HG02798 (cell line): ENCODE measurements at regions not wholly inside any gene's neighbourhood (a gene's known extent, or its start where the extent isn't known, plus 50 kb on each side); places are given as distances from the start of the nearest gene placed in this dataset.
"Not testable (repeated sequence)": the region's sequence is repeated elsewhere in the genome, so short reads cannot be mapped to it uniquely, and the experiment has no call there.

Source experiments
- ATAC-seq: cut with Tn5 transposase; IDR thresholded peaks from one replicate; pipeline ENCODE4 v1.9.1; 2021; ENCODE audit warnings: mild to moderate bottlenecking; ENCODE audit not compliant: unreplicated experiment, poor library complexity

GRCh38 chr6:72530152-72530551, 91.7 kb upstream of the KCNQ5 start:
- no peak for ATAC-seq

DNA sequence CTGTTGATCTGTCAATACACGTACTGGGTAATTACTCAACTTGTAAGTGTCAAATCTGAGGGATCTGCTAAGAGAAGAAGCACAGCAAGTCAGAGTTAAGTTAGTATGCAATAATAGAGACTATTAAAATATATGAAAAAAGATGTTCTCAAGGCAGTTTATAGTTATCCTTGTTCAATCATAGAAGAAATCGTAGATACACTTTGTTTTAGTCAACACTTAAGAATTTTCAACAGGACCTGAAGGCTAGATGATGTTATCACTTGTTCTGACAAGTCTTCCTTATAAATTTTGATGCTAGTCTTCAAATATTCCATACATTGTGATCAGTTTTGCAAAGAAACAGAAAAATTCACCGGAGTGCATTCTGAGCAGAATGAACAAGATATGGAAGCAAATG, 91.1 kb upstream of the KCNQ5 start:
- no peak for ATAC-seq

- ATAC-seq, result no peak
These were observed 88.3 kb upstream of the KCNQ5 start for GRCh38 chr6:72533606-72534005.

- ATAC-seq, result no peak
These were observed 87.6 kb upstream of the KCNQ5 start for GRCh38 chr6:72534236-72534635.

DNA sequence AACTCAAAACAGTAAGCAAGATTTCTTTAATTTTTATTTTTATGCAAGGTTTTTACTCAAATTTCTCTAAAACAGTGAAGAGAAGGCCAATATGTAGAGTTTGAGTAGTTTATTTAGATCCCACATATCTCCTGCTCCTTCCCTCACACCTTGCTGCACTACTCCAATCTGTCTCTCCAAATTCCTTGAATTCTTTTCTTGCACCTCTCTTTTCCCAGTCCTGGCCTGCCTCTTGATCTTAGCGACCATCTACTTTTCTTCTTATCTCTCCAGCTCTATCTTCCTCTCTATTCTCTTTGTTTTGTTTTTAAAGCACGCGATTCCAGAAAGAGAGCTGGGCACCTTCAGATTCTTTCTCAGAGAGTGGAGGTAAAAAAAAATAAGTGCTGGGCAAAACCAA, 86.7 kb upstream of the KCNQ5 start:
- ATAC-seq, result no peak

GRCh38 chr6:72547020-72547419, 74.8 kb upstream of the KCNQ5 start:
- no peak for ATAC-seq

GRCh38 chr6:72551470-72551869, 70.4 kb upstream of the KCNQ5 start:
- no peak for ATAC-seq

DNA sequence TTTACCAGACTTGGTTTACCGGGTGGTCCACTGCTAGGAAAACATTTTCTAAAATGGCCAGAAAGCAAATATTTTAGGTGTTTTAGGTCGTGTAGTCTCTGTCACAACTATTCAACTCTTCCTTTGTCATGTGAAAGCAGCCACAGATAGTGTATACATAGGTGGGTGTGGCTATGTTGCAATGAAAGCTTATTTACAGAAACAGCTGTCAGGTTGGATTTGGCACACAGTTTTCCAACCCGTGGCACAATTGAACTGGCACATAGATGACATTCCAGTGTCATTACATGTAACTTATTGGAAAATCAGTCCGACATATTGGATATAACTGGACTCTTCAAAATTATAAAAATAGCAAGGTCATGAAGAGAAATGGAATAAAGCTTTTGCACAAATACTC, 68.9 kb upstream of the KCNQ5 start:
- no peak for ATAC-seq

- no peak for ATAC-seq
These were observed 68.0 kb upstream of the KCNQ5 start for GRCh38 chr6:72553531-72554511.

- no peak for ATAC-seq
These were observed 67.1 kb upstream of the KCNQ5 start for GRCh38 chr6:72554761-72555221.

- no peak for ATAC-seq
These were observed 62.8 kb upstream of the KCNQ5 start for GRCh38 chr6:72559067-72559466.

- no peak for ATAC-seq
These were observed 62.3 kb upstream of the KCNQ5 start for GRCh38 chr6:72559555-72559954.

DNA sequence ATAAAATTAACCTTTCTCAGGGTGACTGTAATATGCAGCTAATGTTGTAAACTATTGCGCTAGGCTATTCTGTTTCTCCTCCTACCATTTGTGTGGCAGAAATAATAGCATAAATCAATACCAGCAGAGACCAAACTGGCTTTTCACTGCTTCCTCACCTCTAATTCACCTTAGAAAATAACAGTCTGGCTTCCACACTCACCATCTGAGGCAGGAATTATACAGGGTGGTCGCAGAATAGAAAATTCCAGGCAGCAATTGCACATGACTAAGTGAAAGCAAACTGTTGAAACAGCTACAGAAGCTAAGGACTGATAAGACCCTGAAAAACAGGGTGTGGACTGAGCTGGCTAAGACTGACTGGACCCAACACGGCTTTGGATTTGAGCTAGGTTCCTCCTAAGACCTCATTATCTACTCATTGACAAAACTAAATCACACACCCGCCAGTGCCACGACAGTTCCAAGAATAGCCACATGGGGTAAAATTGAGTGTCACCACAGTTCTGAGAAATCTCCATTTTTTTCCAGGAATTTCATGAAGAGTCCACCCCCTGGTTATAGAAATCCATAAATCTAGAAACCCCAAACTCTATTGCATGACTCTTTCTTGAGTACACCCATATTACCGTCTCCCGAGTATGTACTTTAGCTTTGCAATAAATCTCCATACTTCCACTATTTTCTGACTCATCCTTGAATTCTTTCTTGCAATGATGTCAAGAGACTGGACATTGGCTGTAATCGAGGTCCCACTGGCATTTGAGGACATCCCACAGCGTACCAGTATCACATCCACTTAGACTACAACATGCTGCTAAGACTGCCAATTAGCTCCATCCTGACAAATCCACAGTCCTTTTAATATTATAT, 60.9 kb upstream of the KCNQ5 start:
- ATAC-seq, result no peak

DNA sequence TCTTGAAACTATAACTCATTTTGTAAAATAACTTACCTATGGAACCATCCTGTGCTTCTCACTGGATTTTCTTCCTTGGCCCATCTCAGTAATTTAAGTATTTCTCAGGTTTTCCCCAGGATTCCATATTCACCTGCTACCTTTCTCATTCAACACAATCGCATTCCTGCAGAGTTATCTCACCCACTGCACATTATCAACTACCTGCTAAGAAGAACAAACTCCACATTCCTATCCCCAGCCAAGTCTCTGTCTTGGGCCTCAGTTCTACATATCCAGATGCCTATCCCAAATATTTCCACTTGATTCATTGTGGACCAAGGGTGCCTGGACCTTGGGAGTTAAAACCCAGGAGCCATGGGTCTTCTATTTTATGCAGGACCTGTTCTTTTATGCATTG, 60.2 kb upstream of the KCNQ5 start:
- ATAC-seq, result no peak

DNA sequence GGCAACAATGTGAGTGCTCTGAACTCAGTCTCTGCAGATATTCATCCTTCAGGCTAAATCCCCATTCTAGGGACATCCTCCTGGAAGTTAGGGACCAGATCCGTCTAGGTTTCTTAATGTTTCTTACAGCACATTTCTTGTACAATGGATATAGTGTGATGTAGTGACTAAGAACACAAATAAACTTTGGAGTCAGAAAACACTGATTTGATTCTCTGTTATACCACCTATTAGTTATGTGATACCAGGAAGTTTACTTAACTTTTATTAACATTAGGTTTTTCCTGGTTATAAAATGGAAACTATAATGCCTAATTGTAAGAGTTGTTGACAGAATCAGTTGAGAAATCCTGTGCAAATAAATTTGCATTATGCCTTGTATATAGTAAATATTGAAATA, 57.6 kb upstream of the KCNQ5 start:
- ATAC-seq, result no peak

- not testable (repeated sequence) for ATAC-seq
These were observed 49.9 kb upstream of the KCNQ5 start for GRCh38 chr6:72571993-72572392.
